Colonic mucosa (tissue), 4 donors: ENCODE measurements at regions not wholly inside any gene's neighbourhood (a gene's known extent, or its start where the extent isn't known, plus 50 kb on each side); places are given as distances from the start of the nearest gene placed in this dataset.

Experiments
- DNase-seq: peaks from one replicate; pipeline ENCODE4 v3.0.0-alpha.2; 2020
- H3K27ac ChIP-seq: fragments of 200-600 bp; one replicate; pipeline ENCODE4 v1.8.0; 2021
- H3K27me3 ChIP-seq: fragments of 200-600 bp; one replicate; pipeline ENCODE4 v1.8.0; 2021
- H3K36me3 ChIP-seq: fragments of 200-600 bp; one replicate; pipeline ENCODE4 v1.8.0; 2021
- H3K4me1 ChIP-seq: fragments of 200-600 bp; one replicate; pipeline ENCODE4 v1.8.0; 2021; ENCODE audit warnings: mild to moderate bottlenecking
- H3K4me3 ChIP-seq: fragments of 200-600 bp; one replicate; pipeline ENCODE4 v1.8.0; 2021
- H3K9ac ChIP-seq, 2 donors: one replicate each; pipeline ENCODE4 v1.7.0; 2013; ENCODE audit warnings: control low read depth in 2 of 2, low read depth in 2 of 2, low read length in 2 of 2
- H3K9me3 ChIP-seq: fragments of 200-600 bp; one replicate; pipeline ENCODE4 v1.8.0; 2021
- CTCF ChIP-seq: fragments of 200-600 bp; IDR thresholded peaks from one replicate; pipeline ENCODE4 v1.8.0; 2022; ENCODE audit warnings: antibody characterized with exemption, mild to moderate bottlenecking
- intact Hi-C: fragments of 100-400 bp; cut with DNase I; formaldehyde crosslinking; loops from one replicate; pipeline ENCODE4 v1.14.1; 2022
- donor health status: healthy.
- donor health status: DM: no; HTN: no; CAD: no.
- donor health status: DM: no; HTN: no; CAD: no.

- H3K4me3 ChIP-seq, result no peak overlapping the region
- H3K9ac ChIP-seq, result no peak overlapping the region
- H3K27me3 ChIP-seq, result no peaks in the 10 kb centered on the region
- no peaks in the 10 kb centered on the region for H3K36me3 ChIP-seq
- no peak for DNase-seq
- TF ChIP-seq CTCF, result no peak
- intact Hi-C loops, result no loop called here
- H3K9me3 ChIP-seq, result no peaks in the 10 kb centered on the region
- H3K4me1 ChIP-seq, result no peaks in the 10 kb centered on the region
- no peak overlapping the region for H3K27ac ChIP-seq
Observed at GRCh38 chr5:165579911-165580310, 2074.5 kb downstream of the MAT2B start.

GRCh38 chr5:165594693-165595092 lies 2089.3 kb downstream of the MAT2B start:
- Histone ChIP-seq H3K9me3 (no peaks in the 10 kb centered on the region), H3K27ac (no peak overlapping the region), H3K36me3 (no peaks in the 10 kb centered on the region), H3K27me3 (no peaks in the 10 kb centered on the region), H3K9ac (no peak overlapping the region), H3K4me3 (no peak overlapping the region), H3K4me1 (no peaks in the 10 kb centered on the region)
- intact Hi-C loops, result no loop called here
- no peak for TF ChIP-seq CTCF
- DNase-seq, result no peak

GRCh38 chr5:165602529-165602928 lies 2097.1 kb downstream of the MAT2B start:
- DNase-seq, result no peak
- no peaks in the 10 kb centered on the region for H3K9me3 ChIP-seq
- intact Hi-C loops, result no loop called here
- H3K9ac ChIP-seq, result no peak overlapping the region
- H3K27me3 ChIP-seq, result no peaks in the 10 kb centered on the region
- H3K4me3 ChIP-seq, result no peak overlapping the region
- H3K27ac ChIP-seq, result no peak overlapping the region
- H3K4me1 ChIP-seq, result no peaks in the 10 kb centered on the region
- no peaks in the 10 kb centered on the region for H3K36me3 ChIP-seq
- no peak for TF ChIP-seq CTCF

GRCh38 chr5:165607026-165607425 lies 2101.6 kb downstream of the MAT2B start:
- DNase-seq, result no peak
- H3K9ac ChIP-seq, result no peak overlapping the region
- no peaks in the 10 kb centered on the region for H3K27me3 ChIP-seq
- H3K4me3 ChIP-seq, result no peak overlapping the region
- H3K4me1 ChIP-seq, result no peaks in the 10 kb centered on the region
- no peaks in the 10 kb centered on the region for H3K36me3 ChIP-seq
- H3K9me3 ChIP-seq, result no peaks in the 10 kb centered on the region
- intact Hi-C loops, result no loop called here
- H3K27ac ChIP-seq, result no peak overlapping the region
- TF ChIP-seq CTCF, result no peak

GRCh38 chr5:165609871-165610270 lies 2104.5 kb downstream of the MAT2B start:
- Histone ChIP-seq H3K4me3 (no peak overlapping the region), H3K27ac (no peak overlapping the region), H3K4me1 (no peaks in the 10 kb centered on the region), H3K27me3 (no peaks in the 10 kb centered on the region), H3K36me3 (no peaks in the 10 kb centered on the region), H3K9ac (no peak overlapping the region), H3K9me3 (no peaks in the 10 kb centered on the region)
- intact Hi-C loops, result no loop called here
- TF ChIP-seq CTCF, result no peak
- DNase-seq, result no peak
